ENCODE measurements at regions not wholly inside any gene's neighbourhood (a gene's known extent, or its start where the extent isn't known, plus 50 kb on each side); places are given as distances from the start of the nearest gene placed in this dataset.

DNA sequence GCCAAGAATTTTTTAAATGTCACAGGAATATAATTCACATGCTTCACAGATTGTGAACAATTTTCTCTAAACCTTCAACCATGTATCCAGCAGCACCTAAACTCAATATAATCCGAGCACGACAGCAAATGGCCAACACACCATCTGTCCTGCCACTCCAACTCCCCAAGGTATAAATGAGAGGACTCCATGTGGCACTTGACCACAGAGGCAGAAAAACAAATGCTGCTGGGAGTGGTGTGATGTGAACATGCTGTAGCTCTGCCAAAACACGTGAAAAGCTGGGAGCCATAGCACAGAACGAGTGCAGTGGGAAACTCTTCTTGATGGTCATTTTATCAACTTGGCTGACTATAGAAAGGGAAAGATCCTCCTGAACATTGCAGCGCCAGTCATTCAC, 70.9 kb downstream of the LLPH start:
- Histone ChIP-seq H3K27ac (no peak overlapping the region), H3K27me3 (peaks cover 8% of the 10 kb centered on the region), H3K9me3 (no peaks in the 10 kb centered on the region), H3K36me3 (no peaks in the 10 kb centered on the region), H3K4me1 (peaks cover 0 to 10% (median 0%) of the 10 kb centered on the region in 4 donors), H3K4me3 (no peak overlapping the region)
- intact Hi-C loops (cut with DNase I; ENCODE audit: low total_unique reads) = no loop called here
- WGBS, 2 donors (ENCODE audit: low coverage in 1 of 2) = 82 to 86% methylated on average over 2 to 5 of the region's 5 CpGs
- no peak for DNase-seq
- in situ Hi-C loops (cut with MboI; ENCODE audit: low pct_ligation_motif_present in 1 of 4, low pct_unique_long_range_greater_than_20kb in 1 of 4, low sequenced_read_pairs in 3 of 4) = no loop called here
- TF ChIP-seq, protein P1, sequence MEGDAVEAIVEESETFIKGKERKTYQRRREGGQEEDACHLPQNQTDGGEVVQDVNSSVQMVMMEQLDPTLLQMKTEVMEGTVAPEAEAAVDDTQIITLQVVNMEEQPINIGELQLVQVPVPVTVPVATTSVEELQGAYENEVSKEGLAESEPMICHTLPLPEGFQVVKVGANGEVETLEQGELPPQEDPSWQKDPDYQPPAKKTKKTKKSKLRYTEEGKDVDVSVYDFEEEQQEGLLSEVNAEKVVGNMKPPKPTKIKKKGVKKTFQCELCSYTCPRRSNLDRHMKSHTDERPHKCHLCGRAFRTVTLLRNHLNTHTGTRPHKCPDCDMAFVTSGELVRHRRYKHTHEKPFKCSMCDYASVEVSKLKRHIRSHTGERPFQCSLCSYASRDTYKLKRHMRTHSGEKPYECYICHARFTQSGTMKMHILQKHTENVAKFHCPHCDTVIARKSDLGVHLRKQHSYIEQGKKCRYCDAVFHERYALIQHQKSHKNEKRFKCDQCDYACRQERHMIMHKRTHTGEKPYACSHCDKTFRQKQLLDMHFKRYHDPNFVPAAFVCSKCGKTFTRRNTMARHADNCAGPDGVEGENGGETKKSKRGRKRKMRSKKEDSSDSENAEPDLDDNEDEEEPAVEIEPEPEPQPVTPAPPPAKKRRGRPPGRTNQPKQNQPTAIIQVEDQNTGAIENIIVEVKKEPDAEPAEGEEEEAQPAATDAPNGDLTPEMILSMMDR (IDR thresholded peaks at IDR 0.05) = no peak
- TF ChIP-seq EP300 (IDR thresholded peaks at IDR 0.05; ENCODE audit: low read depth) (no peak), POLR2AphosphoS5 (IDR thresholded peaks at IDR 0.05) (no peak), POLR2A (IDR thresholded peaks at IDR 0.05) (no peak)

DNA sequence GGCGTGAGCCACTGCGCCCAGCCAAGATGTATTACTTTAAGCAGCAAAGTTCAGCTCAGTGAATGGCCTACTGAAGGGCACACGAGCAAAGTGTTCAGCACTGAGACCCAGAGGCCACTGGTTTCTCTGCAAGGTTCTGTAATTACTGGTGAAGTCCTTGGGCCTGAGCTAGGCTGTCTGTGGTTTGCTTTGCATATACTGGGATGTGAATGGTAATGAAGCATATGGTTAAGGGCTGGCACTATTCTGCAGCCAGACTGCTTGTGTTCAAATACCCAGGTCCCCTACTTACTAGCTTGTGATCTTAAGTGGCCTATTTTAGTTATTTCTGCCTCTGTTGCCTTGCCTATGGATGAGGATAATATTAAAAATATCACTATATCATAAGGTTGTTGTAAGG, 72.0 kb downstream of the LLPH start:
- peaks cover 4% of the 10 kb centered on the region for H3K27me3 ChIP-seq
- in situ Hi-C loops (cut with MboI; ENCODE audit: low pct_ligation_motif_present in 1 of 4, low pct_unique_long_range_greater_than_20kb in 1 of 4, low sequenced_read_pairs in 3 of 4) = no loop called here
- intact Hi-C loops (cut with DNase I; ENCODE audit: low total_unique reads) = no loop called here
- H3K27ac ChIP-seq = no peak overlapping the region
- TF ChIP-seq, protein P1 (IDR thresholded peaks at IDR 0.05) = no peak
- TF ChIP-seq POLR2AphosphoS5 (IDR thresholded peaks at IDR 0.05) = no peak
- no peak for TF ChIP-seq EP300 (IDR thresholded peaks at IDR 0.05; ENCODE audit: low read depth)
- TF ChIP-seq POLR2A (IDR thresholded peaks at IDR 0.05) = no peak
- no peak overlapping the region for H3K4me3 ChIP-seq
- peaks cover 0 to 10% (median 0%) of the 10 kb centered on the region in 4 donors for H3K4me1 ChIP-seq
- no peaks in the 10 kb centered on the region for H3K36me3 ChIP-seq
- H3K9me3 ChIP-seq = no peaks in the 10 kb centered on the region
- 83 to 100% methylated on average over 1 to 3 of the region's 3 CpGs for WGBS, 2 donors (ENCODE audit: low coverage in 1 of 2)
- no peak for DNase-seq

DNA sequence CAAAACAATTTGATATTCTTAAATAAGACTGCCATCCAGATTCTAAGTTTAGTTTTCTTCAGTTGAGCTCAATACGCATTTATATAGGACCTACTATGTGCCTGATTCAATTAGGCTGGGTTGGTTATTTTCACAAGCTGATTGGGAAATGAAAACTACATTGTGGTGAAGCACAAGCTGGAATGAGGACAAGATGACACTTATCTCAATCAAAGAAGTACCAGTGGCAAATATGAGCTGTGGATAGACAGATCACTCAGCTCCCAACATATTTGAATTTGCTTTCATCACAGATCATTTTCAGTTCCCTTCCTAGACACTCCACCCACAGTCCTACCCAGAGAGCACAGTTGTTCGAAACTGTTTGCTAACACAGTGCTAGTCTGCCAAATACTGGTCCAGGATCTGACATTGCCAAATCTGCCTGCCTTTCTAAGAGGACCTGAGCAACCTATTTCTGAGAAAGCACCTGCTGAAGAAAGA, 74.7 kb downstream of the LLPH start:
- Histone ChIP-seq H3K36me3 (no peaks in the 10 kb centered on the region), H3K27ac (no peak overlapping the region), H3K9me3 (no peaks in the 10 kb centered on the region), H3K4me3 (no peak overlapping the region), H3K4me1 (peaks cover 0 to 4% (median 0%) of the 10 kb centered on the region in 4 donors), H3K27me3 (peaks cover 8% of the 10 kb centered on the region)
- intact Hi-C loops (cut with DNase I; ENCODE audit: low total_unique reads) (no loop called here), in situ Hi-C loops (cut with MboI; ENCODE audit: low pct_ligation_motif_present in 1 of 4, low pct_unique_long_range_greater_than_20kb in 1 of 4, low sequenced_read_pairs in 3 of 4) (no loop called here)
- 40 to 57% methylated on average over 1 to 2 of the region's 2 CpGs for WGBS, 2 donors (ENCODE audit: low coverage in 1 of 2)
- no peak for DNase-seq
- TF ChIP-seq POLR2A (IDR thresholded peaks at IDR 0.05) (no peak), POLR2AphosphoS5 (IDR thresholded peaks at IDR 0.05) (no peak), EP300 (IDR thresholded peaks at IDR 0.05; ENCODE audit: low read depth) (no peak)
- TF ChIP-seq, protein P1 (IDR thresholded peaks at IDR 0.05) = no peak

DNA sequence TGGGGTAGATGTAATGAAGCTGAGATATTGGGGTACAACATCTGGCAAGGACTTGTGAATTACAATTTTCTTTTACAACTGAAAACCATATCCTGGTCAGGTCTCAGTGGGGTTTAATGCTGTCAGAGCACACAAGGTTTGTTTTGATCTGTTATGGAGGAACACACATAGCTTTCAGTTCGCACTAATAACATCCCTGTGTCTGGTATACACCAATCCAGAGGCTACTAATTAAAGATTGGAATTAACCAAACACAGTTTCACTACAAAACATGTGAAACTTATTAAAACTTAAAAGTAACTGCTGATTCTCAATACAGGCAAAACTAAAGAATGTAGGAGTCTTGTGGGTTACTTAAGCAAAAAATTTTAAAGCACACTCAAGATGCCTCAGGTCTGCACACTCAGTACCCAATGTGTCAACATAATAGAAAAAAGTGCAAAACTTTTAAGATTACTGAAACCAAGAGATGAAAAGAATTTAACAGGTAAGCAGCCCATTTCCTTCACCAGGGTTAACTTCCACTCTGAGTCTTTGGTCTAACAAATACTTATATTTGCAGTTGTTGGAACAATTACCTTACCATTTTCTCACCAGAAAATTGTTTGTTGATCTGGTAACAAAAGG, 77.4 kb downstream of the LLPH start:
- H3K4me1 ChIP-seq = peaks cover 0 to 5% (median 2%) of the 10 kb centered on the region in 4 donors
- 86% methylated on average over 1 of the region's 1 CpG; no CpG with 5 or more reads in 1 of the 2 donors for WGBS, 2 donors (ENCODE audit: low coverage in 1 of 2)
- intact Hi-C loops (cut with DNase I; ENCODE audit: low total_unique reads) = no loop called here

More for the DNA sequence above, 77.4 kb downstream of the LLPH start:
- in situ Hi-C loops (cut with MboI; ENCODE audit: low pct_ligation_motif_present in 1 of 4, low pct_unique_long_range_greater_than_20kb in 1 of 4, low sequenced_read_pairs in 3 of 4) = no loop called here
- Histone ChIP-seq H3K36me3 (no peaks in the 10 kb centered on the region), H3K9me3 (no peaks in the 10 kb centered on the region), H3K4me3 (no peak overlapping the region), H3K27ac (no peak overlapping the region), H3K27me3 (peaks cover 8% of the 10 kb centered on the region)
- DNase-seq = no peak
- TF ChIP-seq EP300 (IDR thresholded peaks at IDR 0.05; ENCODE audit: low read depth) (no peak), POLR2A (IDR thresholded peaks at IDR 0.05) (no peak), POLR2AphosphoS5 (IDR thresholded peaks at IDR 0.05) (no peak)
- TF ChIP-seq, protein P1 (IDR thresholded peaks at IDR 0.05) = no peak

Data from transverse colon (tissue), 4 donors.